ENCODE measurements at regions not wholly inside any gene's neighbourhood (a gene's known extent, or its start where the extent isn't known, plus 50 kb on each side); places are given as distances from the start of the nearest gene placed in this dataset.

DNA sequence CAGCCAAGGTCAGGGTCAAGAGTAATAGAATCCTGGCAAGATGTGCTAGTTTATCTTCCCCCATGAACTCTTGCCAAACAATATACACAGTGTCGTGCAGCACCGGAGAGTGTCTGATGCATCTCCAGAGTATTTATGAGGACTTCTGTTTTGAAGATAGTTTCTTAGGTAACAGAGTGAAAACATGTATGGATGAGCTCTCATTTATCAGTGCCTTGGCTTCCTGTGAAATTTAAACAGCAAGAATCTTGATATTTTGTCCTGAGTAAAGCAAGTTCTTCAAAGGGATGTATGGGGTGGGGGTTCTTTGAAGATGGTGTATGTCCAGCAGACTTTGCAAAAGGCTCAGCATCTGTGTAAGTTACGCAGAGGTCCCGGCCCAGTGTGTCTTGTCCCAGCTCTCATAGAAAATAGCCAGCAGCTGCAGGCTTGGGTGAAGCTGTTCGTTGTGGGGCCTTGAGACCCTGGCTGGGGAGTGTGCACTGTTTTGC is 361.0 kb upstream of the NT5C1B start:
- POLR2A ChIA-PET, result no interaction called here
- Histone ChIP-seq H3K9me3 (ENCODE audit: control insufficient read depth, insufficient read depth, low read depth, low read length) (no peaks in the 10 kb centered on the region), H3K4me1 (ENCODE audit: control insufficient read depth, insufficient read depth, low read length) (peaks cover 9% of the 10 kb centered on the region; the same call in 1 of the 2 replicates), H3K4me3 (ENCODE audit: low read depth, low read length) (no peak overlapping the region), H3K27ac (ENCODE audit: extremely low read depth, low read depth, low read length) (no peak overlapping the region), H3K36me3 (ENCODE audit: control insufficient read depth in 2 of 2, insufficient read depth in 1 of 2, low read length in 2 of 2) (no peaks in the 10 kb centered on the region)
- TF ChIP-seq, protein P1, sequence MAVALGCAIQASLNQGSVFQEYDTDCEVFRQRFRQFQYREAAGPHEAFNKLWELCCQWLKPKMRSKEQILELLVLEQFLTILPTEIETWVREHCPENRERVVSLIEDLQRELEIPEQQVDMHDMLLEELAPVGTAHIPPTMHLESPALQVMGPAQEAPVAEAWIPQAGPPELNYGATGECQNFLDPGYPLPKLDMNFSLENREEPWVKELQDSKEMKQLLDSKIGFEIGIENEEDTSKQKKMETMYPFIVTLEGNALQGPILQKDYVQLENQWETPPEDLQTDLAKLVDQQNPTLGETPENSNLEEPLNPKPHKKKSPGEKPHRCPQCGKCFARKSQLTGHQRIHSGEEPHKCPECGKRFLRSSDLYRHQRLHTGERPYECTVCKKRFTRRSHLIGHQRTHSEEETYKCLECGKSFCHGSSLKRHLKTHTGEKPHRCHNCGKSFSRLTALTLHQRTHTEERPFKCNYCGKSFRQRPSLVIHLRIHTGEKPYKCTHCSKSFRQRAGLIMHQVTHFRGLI (tag by site-specific recombination; IDR thresholded peaks at IDR 0.05), result no peak
- no peak for TF ChIP-seq ZNF433 (tag by site-specific recombination; IDR thresholded peaks at IDR 0.05; ENCODE audit: low read depth)
- TF ChIP-seq ZNF670 (tag by site-specific recombination; IDR thresholded peaks at IDR 0.05; ENCODE audit: low read depth), result no peak
- TF ChIP-seq, protein P2, sequence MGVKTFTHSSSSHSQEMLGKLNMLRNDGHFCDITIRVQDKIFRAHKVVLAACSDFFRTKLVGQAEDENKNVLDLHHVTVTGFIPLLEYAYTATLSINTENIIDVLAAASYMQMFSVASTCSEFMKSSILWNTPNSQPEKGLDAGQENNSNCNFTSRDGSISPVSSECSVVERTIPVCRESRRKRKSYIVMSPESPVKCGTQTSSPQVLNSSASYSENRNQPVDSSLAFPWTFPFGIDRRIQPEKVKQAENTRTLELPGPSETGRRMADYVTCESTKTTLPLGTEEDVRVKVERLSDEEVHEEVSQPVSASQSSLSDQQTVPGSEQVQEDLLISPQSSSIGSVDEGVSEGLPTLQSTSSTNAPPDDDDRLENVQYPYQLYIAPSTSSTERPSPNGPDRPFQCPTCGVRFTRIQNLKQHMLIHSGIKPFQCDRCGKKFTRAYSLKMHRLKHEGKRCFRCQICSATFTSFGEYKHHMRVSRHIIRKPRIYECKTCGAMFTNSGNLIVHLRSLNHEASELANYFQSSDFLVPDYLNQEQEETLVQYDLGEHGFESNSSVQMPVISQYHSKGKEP (tag by site-specific recombination; IDR thresholded peaks at IDR 0.05), result no peak
- TF ChIP-seq ZNF174 (tag by site-specific recombination; IDR thresholded peaks at IDR 0.05), result no peak
- TF ChIP-seq ZNF302 (tag by site-specific recombination; IDR thresholded peaks at IDR 0.05; ENCODE audit: low read depth), result no peak
- TF ChIP-seq, protein P3, sequence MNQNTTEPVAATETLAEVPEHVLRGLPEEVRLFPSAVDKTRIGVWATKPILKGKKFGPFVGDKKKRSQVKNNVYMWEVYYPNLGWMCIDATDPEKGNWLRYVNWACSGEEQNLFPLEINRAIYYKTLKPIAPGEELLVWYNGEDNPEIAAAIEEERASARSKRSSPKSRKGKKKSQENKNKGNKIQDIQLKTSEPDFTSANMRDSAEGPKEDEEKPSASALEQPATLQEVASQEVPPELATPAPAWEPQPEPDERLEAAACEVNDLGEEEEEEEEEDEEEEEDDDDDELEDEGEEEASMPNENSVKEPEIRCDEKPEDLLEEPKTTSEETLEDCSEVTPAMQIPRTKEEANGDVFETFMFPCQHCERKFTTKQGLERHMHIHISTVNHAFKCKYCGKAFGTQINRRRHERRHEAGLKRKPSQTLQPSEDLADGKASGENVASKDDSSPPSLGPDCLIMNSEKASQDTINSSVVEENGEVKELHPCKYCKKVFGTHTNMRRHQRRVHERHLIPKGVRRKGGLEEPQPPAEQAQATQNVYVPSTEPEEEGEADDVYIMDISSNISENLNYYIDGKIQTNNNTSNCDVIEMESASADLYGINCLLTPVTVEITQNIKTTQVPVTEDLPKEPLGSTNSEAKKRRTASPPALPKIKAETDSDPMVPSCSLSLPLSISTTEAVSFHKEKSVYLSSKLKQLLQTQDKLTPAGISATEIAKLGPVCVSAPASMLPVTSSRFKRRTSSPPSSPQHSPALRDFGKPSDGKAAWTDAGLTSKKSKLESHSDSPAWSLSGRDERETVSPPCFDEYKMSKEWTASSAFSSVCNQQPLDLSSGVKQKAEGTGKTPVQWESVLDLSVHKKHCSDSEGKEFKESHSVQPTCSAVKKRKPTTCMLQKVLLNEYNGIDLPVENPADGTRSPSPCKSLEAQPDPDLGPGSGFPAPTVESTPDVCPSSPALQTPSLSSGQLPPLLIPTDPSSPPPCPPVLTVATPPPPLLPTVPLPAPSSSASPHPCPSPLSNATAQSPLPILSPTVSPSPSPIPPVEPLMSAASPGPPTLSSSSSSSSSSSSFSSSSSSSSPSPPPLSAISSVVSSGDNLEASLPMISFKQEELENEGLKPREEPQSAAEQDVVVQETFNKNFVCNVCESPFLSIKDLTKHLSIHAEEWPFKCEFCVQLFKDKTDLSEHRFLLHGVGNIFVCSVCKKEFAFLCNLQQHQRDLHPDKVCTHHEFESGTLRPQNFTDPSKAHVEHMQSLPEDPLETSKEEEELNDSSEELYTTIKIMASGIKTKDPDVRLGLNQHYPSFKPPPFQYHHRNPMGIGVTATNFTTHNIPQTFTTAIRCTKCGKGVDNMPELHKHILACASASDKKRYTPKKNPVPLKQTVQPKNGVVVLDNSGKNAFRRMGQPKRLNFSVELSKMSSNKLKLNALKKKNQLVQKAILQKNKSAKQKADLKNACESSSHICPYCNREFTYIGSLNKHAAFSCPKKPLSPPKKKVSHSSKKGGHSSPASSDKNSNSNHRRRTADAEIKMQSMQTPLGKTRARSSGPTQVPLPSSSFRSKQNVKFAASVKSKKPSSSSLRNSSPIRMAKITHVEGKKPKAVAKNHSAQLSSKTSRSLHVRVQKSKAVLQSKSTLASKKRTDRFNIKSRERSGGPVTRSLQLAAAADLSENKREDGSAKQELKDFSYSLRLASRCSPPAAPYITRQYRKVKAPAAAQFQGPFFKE (tag by site-specific recombination; IDR thresholded peaks at IDR 0.05; ENCODE audit: borderline replicate concordance), result no peak
- no peak for TF ChIP-seq ZNF623 (tag by site-specific recombination; IDR thresholded peaks at IDR 0.05)
- no peak for TF ChIP-seq ZNF837 (tag by site-specific recombination; IDR thresholded peaks at IDR 0.05)
- no peak for TF ChIP-seq ZFP41 (tag by site-specific recombination; IDR thresholded peaks at IDR 0.05; ENCODE audit: borderline replicate concordance)
- TF ChIP-seq, protein P4, sequence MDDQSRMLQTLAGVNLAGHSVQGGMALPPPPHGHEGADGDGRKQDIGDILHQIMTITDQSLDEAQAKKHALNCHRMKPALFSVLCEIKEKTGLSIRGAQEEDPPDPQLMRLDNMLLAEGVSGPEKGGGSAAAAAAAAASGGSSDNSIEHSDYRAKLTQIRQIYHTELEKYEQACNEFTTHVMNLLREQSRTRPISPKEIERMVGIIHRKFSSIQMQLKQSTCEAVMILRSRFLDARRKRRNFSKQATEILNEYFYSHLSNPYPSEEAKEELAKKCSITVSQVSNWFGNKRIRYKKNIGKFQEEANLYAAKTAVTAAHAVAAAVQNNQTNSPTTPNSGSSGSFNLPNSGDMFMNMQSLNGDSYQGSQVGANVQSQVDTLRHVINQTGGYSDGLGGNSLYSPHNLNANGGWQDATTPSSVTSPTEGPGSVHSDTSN (CRISPR knock-in tag; IDR thresholded peaks at IDR 0.05), result no peak
- TF ChIP-seq ZNF664 (tag by site-specific recombination; IDR thresholded peaks at IDR 0.05), result no peak
- TF ChIP-seq ZNF221 (tag by site-specific recombination; IDR thresholded peaks at IDR 0.05; ENCODE audit: borderline replicate concordance), result no peak
- CTCF ChIA-PET, result interaction anchor here (0.5 to 0.6 kb wide), 2 partner anchors 364 to 1542 kb away, joined by 3 to 4 read pairs; no protein-coding TSS in a partner anchor

DNA sequence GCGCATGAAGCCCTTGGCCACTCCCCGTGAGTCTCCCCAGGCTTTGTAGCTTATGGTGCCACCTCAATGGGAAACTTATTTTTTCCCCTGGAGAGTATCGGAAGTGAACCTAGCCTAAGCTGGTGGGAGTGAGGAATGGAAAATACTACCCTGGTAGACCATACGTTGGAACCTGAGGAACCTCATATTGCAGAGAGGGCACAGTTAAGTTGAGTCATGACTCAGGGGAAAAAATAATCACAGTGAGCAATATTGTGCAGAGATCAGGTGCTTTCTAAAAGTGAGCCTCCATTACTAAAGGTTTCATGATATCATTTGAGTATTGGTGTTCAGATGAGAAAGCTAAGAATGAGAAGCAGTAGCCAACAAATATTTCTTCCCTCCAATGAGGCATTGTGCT is 360.5 kb upstream of the NT5C1B start:
- Histone ChIP-seq H3K4me1 (ENCODE audit: control insufficient read depth, insufficient read depth, low read length) (peaks cover 9% of the 10 kb centered on the region; the same call in 1 of the 2 replicates), H3K27ac (ENCODE audit: extremely low read depth, low read depth, low read length) (no peak overlapping the region), H3K9me3 (ENCODE audit: control insufficient read depth, insufficient read depth, low read depth, low read length) (no peaks in the 10 kb centered on the region), H3K36me3 (ENCODE audit: control insufficient read depth in 2 of 2, insufficient read depth in 1 of 2, low read length in 2 of 2) (no peaks in the 10 kb centered on the region), H3K4me3 (ENCODE audit: low read depth, low read length) (no peak overlapping the region)
- ChIA-PET POLR2A (no interaction called here), CTCF (interaction anchor here (0.6 kb wide), 1 partner anchor 1542 kb away, joined by 3 read pairs; no protein-coding TSS in a partner anchor)
- TF ChIP-seq ZNF585B (tag by site-specific recombination; IDR thresholded peaks at IDR 0.05), result peak; percentile 11; the same call in 1 of the 2 replicates
- TF ChIP-seq ZNF785 (tag by site-specific recombination; IDR thresholded peaks at IDR 0.05), result no peak

Data from HEK293 (cell line).